ENCODE measurements at regions not wholly inside any gene's neighbourhood (a gene's known extent, or its start where the extent isn't known, plus 50 kb on each side); places are given as distances from the start of the nearest gene placed in this dataset.

GRCh38 chr5:58066557-58066956, 393.3 kb downstream of the PLK2 start:
- Histone ChIP-seq H3K9me3 (ENCODE audit: control extremely low read depth in 1 of 3, control insufficient read depth in 2 of 3, insufficient read depth in 1 of 3, low read length in 2 of 3) (peaks cover 0 to 7% (median 0%) of the 10 kb centered on the region in 3 donors), H3K4me1 (ENCODE audit: control insufficient read depth in 2 of 2, insufficient read depth in 2 of 2, low read length in 2 of 2) (no peaks in the 10 kb centered on the region), H3K36me3 (replicated peaks in 1 of 2; ENCODE audit: control extremely low read depth in 1 of 2, control insufficient read depth in 1 of 2, extremely low read depth in 1 of 2, insufficient read depth in 2 of 2, low read length in 1 of 2) (no peaks in the 10 kb centered on the region), H3K27me3 (replicated peaks in 1 of 4; ENCODE audit: control extremely low read depth in 1 of 4, control insufficient read depth in 3 of 4, insufficient read depth in 4 of 4, low read length in 3 of 4) (no peaks in the 10 kb centered on the region), H3K27ac (ENCODE audit: low read length in 2 of 2) (no peak overlapping the region), H3K4me3 (ENCODE audit: control extremely low read depth in 1 of 5, extremely low read depth in 1 of 5, insufficient read depth in 1 of 5, low read depth in 2 of 5, low read length in 4 of 5) (no peak overlapping the region), H3K79me2 (ENCODE audit: control insufficient read depth, insufficient read depth, low read length) (no peaks in the 10 kb centered on the region), H3K9ac (ENCODE audit: low read length) (no peak overlapping the region), H4K20me1 (ENCODE audit: control insufficient read depth, insufficient read depth, low read length, poor library complexity, severe bottlenecking) (no peaks in the 10 kb centered on the region), H3K4me2 (replicated peaks; ENCODE audit: low read depth, low read length, poor library complexity, severe bottlenecking) (no peak overlapping the region), H2AFZ (ENCODE audit: insufficient read depth, low read depth, low read length, poor library complexity, severe bottlenecking) (no peak overlapping the region)
- ATAC-seq (ENCODE audit: low read depth) (no peak), DNase-seq (no peak)
- ChIA-PET CTCF (no interaction called here), POLR2A (no interaction called here)
- H3K27me3 Mint-ChIP-seq = no peaks in the 10 kb centered on the region
- H3K27ac Mint-ChIP-seq = no peak overlapping the region
- no peaks in the 10 kb centered on the region for H3K4me1 Mint-ChIP-seq
- no peak for TF ChIP-seq EZH2 (IDR thresholded peaks at IDR 0.05; ENCODE audit: borderline replicate concordance, insufficient read depth, low read depth, low read length, poor library complexity, severe bottlenecking)
- TF ChIP-seq, protein P1, sequence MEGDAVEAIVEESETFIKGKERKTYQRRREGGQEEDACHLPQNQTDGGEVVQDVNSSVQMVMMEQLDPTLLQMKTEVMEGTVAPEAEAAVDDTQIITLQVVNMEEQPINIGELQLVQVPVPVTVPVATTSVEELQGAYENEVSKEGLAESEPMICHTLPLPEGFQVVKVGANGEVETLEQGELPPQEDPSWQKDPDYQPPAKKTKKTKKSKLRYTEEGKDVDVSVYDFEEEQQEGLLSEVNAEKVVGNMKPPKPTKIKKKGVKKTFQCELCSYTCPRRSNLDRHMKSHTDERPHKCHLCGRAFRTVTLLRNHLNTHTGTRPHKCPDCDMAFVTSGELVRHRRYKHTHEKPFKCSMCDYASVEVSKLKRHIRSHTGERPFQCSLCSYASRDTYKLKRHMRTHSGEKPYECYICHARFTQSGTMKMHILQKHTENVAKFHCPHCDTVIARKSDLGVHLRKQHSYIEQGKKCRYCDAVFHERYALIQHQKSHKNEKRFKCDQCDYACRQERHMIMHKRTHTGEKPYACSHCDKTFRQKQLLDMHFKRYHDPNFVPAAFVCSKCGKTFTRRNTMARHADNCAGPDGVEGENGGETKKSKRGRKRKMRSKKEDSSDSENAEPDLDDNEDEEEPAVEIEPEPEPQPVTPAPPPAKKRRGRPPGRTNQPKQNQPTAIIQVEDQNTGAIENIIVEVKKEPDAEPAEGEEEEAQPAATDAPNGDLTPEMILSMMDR (IDR thresholded peaks at IDR 0.05) = no peak
- WGBS (ENCODE audit: insufficient coverage) = 100% methylated on average over 1 of the region's 1 CpG
- no peaks in the 10 kb centered on the region for H3K9me3 Mint-ChIP-seq (ENCODE audit: insufficient read depth)
- no peak overlapping the region for H3K4me3 Mint-ChIP-seq
- intact Hi-C loops (cut with micrococcal nuclease) = no loop called here

GRCh38 chr5:58066076-58066475, 393.8 kb downstream of the PLK2 start:
- ChIA-PET POLR2A (no interaction called here), CTCF (no interaction called here)
- Histone ChIP-seq H3K4me1 (ENCODE audit: control insufficient read depth in 2 of 2, insufficient read depth in 2 of 2, low read length in 2 of 2) (no peaks in the 10 kb centered on the region), H3K79me2 (ENCODE audit: control insufficient read depth, insufficient read depth, low read length) (no peaks in the 10 kb centered on the region), H4K20me1 (ENCODE audit: control insufficient read depth, insufficient read depth, low read length, poor library complexity, severe bottlenecking) (no peaks in the 10 kb centered on the region), H3K9ac (ENCODE audit: low read length) (no peak overlapping the region), H2AFZ (ENCODE audit: insufficient read depth, low read depth, low read length, poor library complexity, severe bottlenecking) (no peak overlapping the region), H3K36me3 (replicated peaks in 1 of 2; ENCODE audit: control extremely low read depth in 1 of 2, control insufficient read depth in 1 of 2, extremely low read depth in 1 of 2, insufficient read depth in 2 of 2, low read length in 1 of 2) (no peaks in the 10 kb centered on the region), H3K27ac (ENCODE audit: low read length in 2 of 2) (no peak overlapping the region), H3K4me3 (ENCODE audit: control extremely low read depth in 1 of 5, extremely low read depth in 1 of 5, insufficient read depth in 1 of 5, low read depth in 2 of 5, low read length in 4 of 5) (no peak overlapping the region), H3K27me3 (replicated peaks in 1 of 4; ENCODE audit: control extremely low read depth in 1 of 4, control insufficient read depth in 3 of 4, insufficient read depth in 4 of 4, low read length in 3 of 4) (no peaks in the 10 kb centered on the region), H3K9me3 (ENCODE audit: control extremely low read depth in 1 of 3, control insufficient read depth in 2 of 3, insufficient read depth in 1 of 3, low read length in 2 of 3) (peaks cover 0 to 7% (median 0%) of the 10 kb centered on the region in 3 donors), H3K4me2 (replicated peaks; ENCODE audit: low read depth, low read length, poor library complexity, severe bottlenecking) (no peak overlapping the region)
- WGBS (ENCODE audit: insufficient coverage) = no CpG with 5 or more reads among the region's 2 CpGs
- DNase-seq (no peak), ATAC-seq (ENCODE audit: low read depth) (no peak)
- no peak overlapping the region for H3K27ac Mint-ChIP-seq
- no peak for TF ChIP-seq EZH2 (IDR thresholded peaks at IDR 0.05; ENCODE audit: borderline replicate concordance, insufficient read depth, low read depth, low read length, poor library complexity, severe bottlenecking)
- TF ChIP-seq, protein P1 (IDR thresholded peaks at IDR 0.05) = no peak
- H3K4me3 Mint-ChIP-seq = no peak overlapping the region
- no peaks in the 10 kb centered on the region for H3K4me1 Mint-ChIP-seq
- H3K27me3 Mint-ChIP-seq = no peaks in the 10 kb centered on the region
- intact Hi-C loops (cut with micrococcal nuclease) = no loop called here
- H3K9me3 Mint-ChIP-seq (ENCODE audit: insufficient read depth) = no peaks in the 10 kb centered on the region
